ACC112 (cell line): ENCODE measurements at regions not wholly inside any gene's neighbourhood (a gene's known extent, or its start where the extent isn't known, plus 50 kb on each side); places are given as distances from the start of the nearest gene placed in this dataset.
"Not testable (repeated sequence)": the region's sequence is repeated elsewhere in the genome, so short reads cannot be mapped to it uniquely, and the experiment has no call there.

ENCODE experiments used
- H2AFZ ChIP-seq: fragments of 200-600 bp; sonication (generic); one replicate; pipeline ENCODE4 v1.6.0; 2017; ENCODE audit warnings: antibody characterized with exemption, low read length; ENCODE audit not compliant: unreplicated experiment
- H3K27ac ChIP-seq: fragments of 200-600 bp; sonication (generic); 2 replicates; pipeline ENCODE4 v1.5.1; 2014; ENCODE audit warnings: low read depth, mild to moderate bottlenecking, antibody characterized with exemption, low read length, moderate library complexity
- H3K27me3 ChIP-seq: fragments of 200-600 bp; sonication (generic); 2 replicates; pipeline ENCODE4 v1.6.1; 2014; ENCODE audit warnings: mild to moderate bottlenecking, antibody characterized with exemption, low read length, moderate library complexity, mixed read lengths; ENCODE audit not compliant: insufficient read depth
- H3K36me3 ChIP-seq: fragments of 200-600 bp; sonication (generic); 2 replicates; pipeline ENCODE4 v1.6.1; 2016; ENCODE audit warnings: mild to moderate bottlenecking, antibody characterized with exemption, low read length, moderate library complexity, mixed read lengths; ENCODE audit not compliant: insufficient read depth
- H3K4me1 ChIP-seq: fragments of 200-600 bp; sonication (generic); one replicate; pipeline ENCODE4 v1.6.1; 2016; ENCODE audit warnings: low read length, mixed read lengths; ENCODE audit not compliant: insufficient read depth, unreplicated experiment, control insufficient read depth
- H3K4me3 ChIP-seq: fragments of 200-600 bp; sonication (generic); 2 replicates; pipeline ENCODE4 v1.5.1; 2014; ENCODE audit warnings: mild to moderate bottlenecking, low read depth, low read length
- H3K79me2 ChIP-seq: fragments of 200-600 bp; sonication (generic); one replicate; pipeline ENCODE4 v1.6.0; 2016; ENCODE audit warnings: low read length; ENCODE audit not compliant: control insufficient read depth, unreplicated experiment, insufficient read depth

DNA sequence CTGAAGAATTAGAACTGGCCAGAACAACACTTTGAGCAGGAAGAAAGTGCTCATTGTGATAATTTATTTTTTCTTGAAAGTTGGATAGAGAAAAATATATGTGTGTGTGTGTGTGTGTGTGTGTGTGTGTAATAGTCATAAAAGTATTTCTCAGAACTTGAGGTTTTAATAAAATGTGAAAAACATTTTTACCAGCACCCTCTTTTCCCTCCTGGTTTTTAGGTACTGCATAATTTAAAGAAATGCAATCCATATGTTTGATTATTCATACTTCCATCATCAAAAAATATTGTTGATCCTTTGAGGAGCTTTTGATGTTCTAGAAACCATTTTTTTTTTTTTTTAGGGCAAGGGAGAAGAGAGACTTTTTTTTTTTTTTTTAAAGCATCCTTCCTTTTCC, 66.8 kb upstream of the JUN start:
- no peaks in the 10 kb centered on the region for H3K36me3 ChIP-seq
- H3K27ac ChIP-seq = peak overlapping the region; percentile 94
- peak overlapping the region; percentile 12 for H2AFZ ChIP-seq

DNA sequence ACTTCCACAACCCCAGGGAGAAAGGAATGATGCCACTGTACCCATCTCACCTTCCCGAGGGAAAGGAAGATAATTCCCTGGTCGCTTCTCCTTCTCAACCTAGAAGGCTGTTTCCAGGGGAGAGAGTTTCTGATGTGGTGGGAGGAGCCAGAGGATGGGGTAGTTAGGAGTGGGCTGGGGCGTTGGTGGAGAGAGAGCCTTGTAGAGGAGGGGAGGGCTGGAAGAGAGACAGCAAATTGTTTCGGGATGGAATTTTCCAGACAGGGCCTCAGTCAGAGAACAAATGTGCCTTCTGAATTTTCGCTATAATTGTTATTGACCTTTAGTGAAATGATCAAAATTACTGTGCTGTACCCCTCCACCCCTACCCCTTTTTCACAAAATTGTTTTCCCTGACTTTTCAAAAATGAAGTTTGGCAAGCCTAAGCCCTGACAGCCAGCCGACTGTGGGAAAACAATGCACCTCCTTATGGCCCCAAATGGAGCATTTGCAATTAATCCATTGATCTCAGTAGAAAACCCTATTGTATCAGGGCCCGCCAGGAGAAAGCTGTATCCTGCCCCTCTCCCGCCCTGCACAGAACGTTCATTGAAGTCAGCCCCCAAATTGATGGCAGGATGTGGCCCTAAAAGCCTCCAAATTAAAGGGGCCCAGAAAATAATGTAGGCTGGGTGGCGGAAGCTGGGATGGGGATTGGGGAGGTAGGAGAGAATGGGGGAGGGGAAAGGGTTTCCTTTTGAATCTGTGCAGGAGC, 69.1 kb upstream of the JUN start:
- no peak overlapping the region for H3K27ac ChIP-seq
- H3K4me3 ChIP-seq = no peak overlapping the region
- H3K4me1 ChIP-seq = peaks cover 35% of the 10 kb centered on the region

More for the DNA sequence above, 66.8 kb upstream of the JUN start:
- no peaks in the 10 kb centered on the region for H3K27me3 ChIP-seq
- peaks cover 40% of the 10 kb centered on the region for H3K4me1 ChIP-seq
- H3K4me3 ChIP-seq = no peak overlapping the region
- H3K79me2 ChIP-seq = no peaks in the 10 kb centered on the region

GRCh38 chr1:58854576-58854975, 70.7 kb upstream of the JUN start:
- H3K4me1 ChIP-seq = peaks cover 21% of the 10 kb centered on the region
- H3K27me3 ChIP-seq = no peaks in the 10 kb centered on the region
- H2AFZ ChIP-seq = no peak overlapping the region
- no peaks in the 10 kb centered on the region for H3K79me2 ChIP-seq
- no peak overlapping the region for H3K27ac ChIP-seq
- H3K4me3 ChIP-seq = no peak overlapping the region
- no peaks in the 10 kb centered on the region for H3K36me3 ChIP-seq

More for the DNA sequence above, 69.1 kb upstream of the JUN start:
- H3K79me2 ChIP-seq = no peaks in the 10 kb centered on the region
- no peak overlapping the region for H2AFZ ChIP-seq
- H3K36me3 ChIP-seq = no peaks in the 10 kb centered on the region
- no peaks in the 10 kb centered on the region for H3K27me3 ChIP-seq

DNA sequence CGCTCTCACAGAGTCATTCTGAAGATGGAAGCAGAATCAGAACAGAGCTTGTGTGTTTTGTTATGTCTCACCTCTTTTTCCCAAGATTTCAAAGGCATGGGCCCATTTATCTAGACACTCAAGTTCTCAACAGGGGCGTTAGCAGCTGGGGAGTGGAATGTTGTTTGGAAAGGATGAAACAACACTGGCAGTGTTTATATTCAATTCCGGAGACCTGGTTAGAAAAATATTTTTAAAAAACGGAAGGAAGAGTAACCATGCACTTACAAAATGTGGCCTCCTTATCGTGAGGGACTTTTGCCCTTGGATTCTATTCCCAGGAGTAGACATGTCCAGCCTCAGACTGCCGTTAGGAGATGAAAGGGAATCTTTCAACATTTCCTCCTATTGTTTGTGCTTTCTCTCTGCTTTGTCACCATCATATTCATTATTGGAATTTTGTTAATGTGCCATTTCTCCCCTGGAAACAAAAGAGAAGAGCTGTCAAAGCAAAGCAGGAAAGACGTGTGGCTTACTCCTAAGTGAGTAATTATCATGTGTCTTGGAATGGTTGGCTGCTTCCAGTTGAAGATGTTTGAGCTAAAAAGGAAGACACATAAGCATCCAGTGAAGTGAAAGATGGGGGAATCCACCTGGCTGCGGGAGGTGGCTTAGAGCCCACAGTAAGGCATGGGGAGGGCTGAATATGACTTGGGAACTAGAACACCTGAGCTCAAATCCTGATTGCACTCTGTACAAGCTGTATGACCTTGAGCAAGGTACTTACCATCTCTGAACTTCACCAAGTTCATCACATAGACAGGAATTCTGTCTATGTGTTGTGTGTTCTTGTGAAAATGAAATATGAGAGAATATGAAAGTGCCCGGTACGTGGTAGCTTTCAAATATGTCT, 71.7 kb upstream of the JUN start:
- Histone ChIP-seq H3K36me3 (no peaks in the 10 kb centered on the region), H3K4me1 (peaks cover 11% of the 10 kb centered on the region), H3K27ac (no peak overlapping the region), H3K4me3 (no peak overlapping the region), H3K79me2 (no peaks in the 10 kb centered on the region), H2AFZ (no peak overlapping the region), H3K27me3 (no peaks in the 10 kb centered on the region)

DNA sequence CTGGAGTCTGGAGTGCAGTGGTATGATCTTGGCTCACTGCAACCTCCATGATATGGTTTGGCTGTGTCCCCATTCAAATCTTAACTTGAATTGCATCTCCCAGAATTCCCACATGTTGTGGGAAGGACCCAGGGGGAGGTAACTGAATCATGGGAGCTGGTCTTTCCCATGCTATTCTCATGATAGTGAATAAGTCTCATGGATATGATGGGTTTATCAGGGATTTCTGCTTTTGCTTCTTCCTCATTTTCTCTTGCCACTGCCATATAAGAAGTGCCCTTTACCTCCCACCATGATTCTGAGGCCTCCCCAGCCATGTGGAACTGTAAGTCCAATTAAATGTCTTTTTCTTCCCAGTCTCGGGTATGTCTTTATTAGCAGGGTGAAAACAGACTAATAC, 72.4 kb upstream of the JUN start:
- not testable (repeated sequence) for H3K4me1 ChIP-seq, H3K4me3 ChIP-seq, H3K27ac ChIP-seq, H3K27me3 ChIP-seq, H3K36me3 ChIP-seq, H3K79me2 ChIP-seq, H2AFZ ChIP-seq

- Histone ChIP-seq H3K4me3 (no peak overlapping the region), H3K36me3 (no peaks in the 10 kb centered on the region), H3K27me3 (no peaks in the 10 kb centered on the region), H3K4me1 (peaks cover 9% of the 10 kb centered on the region), H3K79me2 (no peaks in the 10 kb centered on the region), H3K27ac (no peak overlapping the region), H2AFZ (no peak overlapping the region)
These were observed 74.1 kb upstream of the JUN start for GRCh38 chr1:58857680-58858673.

GRCh38 chr1:58859769-58860485, 76.1 kb upstream of the JUN start:
- no peak overlapping the region for H3K27ac ChIP-seq
- no peaks in the 10 kb centered on the region for H3K27me3 ChIP-seq
- H3K4me3 ChIP-seq = no peak overlapping the region
- no peaks in the 10 kb centered on the region for H3K36me3 ChIP-seq
- H3K79me2 ChIP-seq = no peaks in the 10 kb centered on the region
- no peak overlapping the region for H2AFZ ChIP-seq
- peaks cover 9% of the 10 kb centered on the region for H3K4me1 ChIP-seq

- H3K4me1 ChIP-seq = peaks cover 9% of the 10 kb centered on the region
- H3K36me3 ChIP-seq = no peaks in the 10 kb centered on the region
- H3K79me2 ChIP-seq = no peaks in the 10 kb centered on the region
- H3K27me3 ChIP-seq = no peaks in the 10 kb centered on the region
- no peak overlapping the region for H3K4me3 ChIP-seq
- H2AFZ ChIP-seq = no peak overlapping the region
- H3K27ac ChIP-seq = no peak overlapping the region
These were observed 77.2 kb upstream of the JUN start for GRCh38 chr1:58861076-58861475.

DNA sequence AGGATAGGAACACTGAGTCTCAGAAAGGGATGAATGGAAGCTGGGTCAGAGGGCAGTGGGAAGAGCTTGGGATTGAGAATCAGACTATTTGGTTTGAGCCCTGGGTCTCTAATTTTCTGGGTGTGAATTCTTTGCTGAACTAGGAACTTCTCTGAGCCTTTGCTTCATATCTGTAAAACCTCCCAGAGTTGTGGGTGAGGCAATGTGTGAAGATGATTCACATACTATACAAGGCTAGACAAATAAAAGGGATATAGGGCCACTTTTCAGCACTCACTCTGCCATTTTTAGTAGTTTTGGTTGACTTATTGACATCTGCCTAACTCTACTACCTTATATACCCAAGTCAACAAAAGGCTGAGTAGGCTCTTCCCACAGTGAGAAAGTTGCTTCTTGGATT, 77.7 kb upstream of the JUN start:
- Histone ChIP-seq H3K36me3 (no peaks in the 10 kb centered on the region), H3K4me1 (peaks cover 9% of the 10 kb centered on the region), H3K79me2 (no peaks in the 10 kb centered on the region), H3K27ac (no peak overlapping the region), H3K27me3 (no peaks in the 10 kb centered on the region), H3K4me3 (no peak overlapping the region), H2AFZ (no peak overlapping the region)
